ENCODE measurements at regions not wholly inside any gene's neighbourhood (a gene's known extent, or its start where the extent isn't known, plus 50 kb on each side); places are given as distances from the start of the nearest gene placed in this dataset.

- DNase-seq: peak; percentile 63
Observed at GRCh38 chr2:217101972-217102371, 242.1 kb upstream of the TNP1 start.

- DNase-seq: no peak
Observed at GRCh38 chr2:217099561-217099960, 239.7 kb upstream of the TNP1 start.

- DNase-seq: no peak
Observed at GRCh38 chr2:217098435-217098834, 238.6 kb upstream of the TNP1 start.

GRCh38 chr2:217097346-217097745 is 237.5 kb upstream of the TNP1 start:
- no peak for DNase-seq

- DNase-seq: peak; percentile 46
Observed at GRCh38 chr2:217096474-217097225, 236.8 kb upstream of the TNP1 start.

GRCh38 chr2:217095511-217096205 is 235.8 kb upstream of the TNP1 start:
- DNase-seq: no peak

- no peak for DNase-seq
Observed at GRCh38 chr2:217092710-217093379, 233.0 kb upstream of the TNP1 start.

- DNase-seq: no peak
Observed at GRCh38 chr2:217091531-217091930, 231.7 kb upstream of the TNP1 start.

GRCh38 chr2:217090884-217091283 is 231.0 kb upstream of the TNP1 start:
- no peak for DNase-seq

- peak; percentile 95 for DNase-seq
Observed at GRCh38 chr2:217090024-217090473, 230.2 kb upstream of the TNP1 start.

GRCh38 chr2:217086718-217087117 is 226.9 kb upstream of the TNP1 start:
- no peak for DNase-seq

- peak; percentile 89 for DNase-seq
Observed at GRCh38 chr2:217086038-217086522, 226.2 kb upstream of the TNP1 start.

GRCh38 chr2:217085543-217085942 is 225.7 kb upstream of the TNP1 start:
- DNase-seq: peak; percentile 50

GRCh38 chr2:217081799-217082198 is 221.9 kb upstream of the TNP1 start:
- DNase-seq: no peak

GRCh38 chr2:217079165-217079564 is 219.3 kb upstream of the TNP1 start:
- no peak for DNase-seq

- peak; percentile 10 for DNase-seq
Observed at GRCh38 chr2:217077831-217078407, 218.1 kb upstream of the TNP1 start.

GRCh38 chr2:217076657-217077232 is 216.9 kb upstream of the TNP1 start:
- DNase-seq: no peak

- no peak for DNase-seq
Observed at GRCh38 chr2:217076058-217076435, 216.2 kb upstream of the TNP1 start.

- peak; percentile 46 for DNase-seq
Observed at GRCh38 chr2:217075268-217076057, 215.6 kb upstream of the TNP1 start.

GRCh38 chr2:217074576-217075255 is 214.9 kb upstream of the TNP1 start:
- no peak for DNase-seq

- DNase-seq: peak; percentile 44
Observed at GRCh38 chr2:217071416-217071815, 211.6 kb upstream of the TNP1 start.
